Activated CD8-positive, alpha-beta memory T cell treated with anti-CD3 and anti-CD28 coated beads for 36 hours (primary cell): ENCODE measurements at regions not wholly inside any gene's neighbourhood (a gene's known extent, or its start where the extent isn't known, plus 50 kb on each side); places are given as distances from the start of the nearest gene placed in this dataset.

Source experiments
- CTCF ChIA-PET: fragments of 350-600 bp; sonication (Branson Sonifier 250); formaldehyde crosslinking; loops from one replicate; lab custom pipeline; 2021; ENCODE audit warnings: antibody characterized with exemption; lab: Charles Lee
- POLR2A ChIA-PET: fragments of 350-600 bp; sonication (Branson Sonifier 250); formaldehyde crosslinking; loops from one replicate; lab custom pipeline; 2021; ENCODE audit warnings: antibody characterized with exemption; lab: Charles Lee

GRCh38 chr16:86383488-86384262, 126.7 kb upstream of the FOXF1 start:
- ChIA-PET CTCF (no interaction called here), POLR2A (no interaction called here)

GRCh38 chr16:86384263-86384649, 126.1 kb upstream of the FOXF1 start:
- CTCF ChIA-PET = no interaction called here

GRCh38 chr16:86384980-86385379, 125.3 kb upstream of the FOXF1 start:
- ChIA-PET POLR2A (no interaction called here), CTCF (no interaction called here)

More at GRCh38 chr16:86384263-86384649, 126.1 kb upstream of the FOXF1 start:
- POLR2A ChIA-PET = no interaction called here

GRCh38 chr16:86387468-86388440, 122.6 kb upstream of the FOXF1 start:
- ChIA-PET CTCF (no interaction called here), POLR2A (no interaction called here)

- CTCF ChIA-PET = no interaction called here
- POLR2A ChIA-PET = no interaction called here
Observed at GRCh38 chr16:86388976-86389375, 121.4 kb upstream of the FOXF1 start.

- ChIA-PET POLR2A (no interaction called here), CTCF (no interaction called here)
Observed at GRCh38 chr16:86389566-86390328, 120.6 kb upstream of the FOXF1 start.

GRCh38 chr16:86390335-86390734, 120.0 kb upstream of the FOXF1 start:
- POLR2A ChIA-PET = no interaction called here
- CTCF ChIA-PET = no interaction called here

- POLR2A ChIA-PET = no interaction called here
- CTCF ChIA-PET = no interaction called here
Observed at GRCh38 chr16:86391486-86391885, 118.8 kb upstream of the FOXF1 start.

GRCh38 chr16:86391984-86392383, 118.3 kb upstream of the FOXF1 start:
- ChIA-PET POLR2A (no interaction called here), CTCF (interaction anchor here (0.7 kb wide), 1 partner anchor 14 kb away, joined by 3 read pairs; no protein-coding TSS in a partner anchor)

GRCh38 chr16:86392436-86393152, 117.7 kb upstream of the FOXF1 start:
- CTCF ChIA-PET = interaction anchor here (0.7 kb wide), 1 partner anchor 13 kb away, joined by 3 read pairs; no protein-coding TSS in a partner anchor

GRCh38 chr16:86393907-86394626, 116.3 kb upstream of the FOXF1 start:
- POLR2A ChIA-PET = no interaction called here
- CTCF ChIA-PET = no interaction called here

More at GRCh38 chr16:86392436-86393152, 117.7 kb upstream of the FOXF1 start:
- POLR2A ChIA-PET = no interaction called here

GRCh38 chr16:86395477-86395876, 114.8 kb upstream of the FOXF1 start:
- CTCF ChIA-PET = no interaction called here

GRCh38 chr16:86396422-86396821, 113.9 kb upstream of the FOXF1 start:
- ChIA-PET POLR2A (no interaction called here), CTCF (no interaction called here)

More at GRCh38 chr16:86395477-86395876, 114.8 kb upstream of the FOXF1 start:
- POLR2A ChIA-PET = no interaction called here

GRCh38 chr16:86396901-86397311, 113.4 kb upstream of the FOXF1 start:
- CTCF ChIA-PET = no interaction called here
- POLR2A ChIA-PET = no interaction called here

- ChIA-PET POLR2A (no interaction called here), CTCF (no interaction called here)
Observed at GRCh38 chr16:86398201-86398600, 112.1 kb upstream of the FOXF1 start.

GRCh38 chr16:86398622-86399021, 111.7 kb upstream of the FOXF1 start:
- POLR2A ChIA-PET = no interaction called here
- CTCF ChIA-PET = no interaction called here

GRCh38 chr16:86401126-86401525, 109.2 kb upstream of the FOXF1 start:
- ChIA-PET POLR2A (no interaction called here), CTCF (no interaction called here)

GRCh38 chr16:86403085-86403484, 107.2 kb upstream of the FOXF1 start:
- POLR2A ChIA-PET = no interaction called here

More at GRCh38 chr16:86403085-86403484, 107.2 kb upstream of the FOXF1 start:
- CTCF ChIA-PET = no interaction called here
